IMR-90 (cell line): ENCODE measurements at regions not wholly inside any gene's neighbourhood (a gene's known extent, or its start where the extent isn't known, plus 50 kb on each side); places are given as distances from the start of the nearest gene placed in this dataset.

Experiments
- CEBPB ChIP-seq: IDR thresholded peaks from 2 replicates; pipeline ENCODE4 v1.6.1; 2012; ENCODE audit warnings: low read depth, low read length, improper control_type of control experiment
- FOS ChIP-seq: fragments of 150-350 bp; IDR thresholded peaks from 2 replicates; pipeline ENCODE4 v1.6.1; 2016; ENCODE audit warnings: low read depth, low read length
- MAFK ChIP-seq: IDR thresholded peaks from 2 replicates; pipeline ENCODE4 v1.6.1; 2012; ENCODE audit warnings: low read depth, low read length, improper control_type of control experiment
- MAZ ChIP-seq: IDR thresholded peaks from 2 replicates; pipeline ENCODE4 v1.6.1; 2012; ENCODE audit warnings: low read depth, mild to moderate bottlenecking, low read length, improper control_type of control experiment, moderate library complexity, borderline replicate concordance
- MXI1 ChIP-seq: IDR thresholded peaks from 2 replicates; pipeline ENCODE4 v1.6.1; 2012; ENCODE audit warnings: low read depth, mild to moderate bottlenecking, low read length, moderate library complexity, borderline replicate concordance
- NFE2L2 ChIP-seq: fragments of 150-350 bp; IDR thresholded peaks from 2 replicates; pipeline ENCODE4 v1.6.1; 2016; ENCODE audit warnings: low read depth, mild to moderate bottlenecking, low read length
- POLR2A ChIP-seq: IDR thresholded peaks from 2 replicates; pipeline ENCODE4 v1.6.1; 2012; ENCODE audit warnings: mild to moderate bottlenecking, low read depth, low read length
- RAD21 ChIP-seq: IDR thresholded peaks from 2 replicates; pipeline ENCODE4 v1.6.1; 2012; ENCODE audit warnings: low read length, improper control_type of control experiment
- RFX5 ChIP-seq: IDR thresholded peaks from 2 replicates; pipeline ENCODE4 v1.8.0; 2012; ENCODE audit warnings: low read depth, mild to moderate bottlenecking, low read length, moderate library complexity
- SMC3 ChIP-seq: fragments of 150-350 bp; IDR thresholded peaks from 2 replicates; pipeline ENCODE4 v1.6.1; 2016; ENCODE audit warnings: low read depth, mild to moderate bottlenecking, antibody characterized with exemption, low read length, moderate library complexity
- TF ChIP-seq, protein P1 (sequence below): conservative IDR thresholded peaks from 2 replicates; pipeline ENCODE4 v1.5.1; 2012; ENCODE audit warnings: mild to moderate bottlenecking, low read depth, low read length, improper control_type of control experiment
- TF ChIP-seq, protein P2 (sequence below): fragments of 150-350 bp; IDR thresholded peaks from 2 replicates; pipeline ENCODE4 v1.6.1; 2016; ENCODE audit warnings: low read depth, mild to moderate bottlenecking, low read length, moderate library complexity, borderline replicate concordance
- TF ChIP-seq, protein P3 (sequence below): fragments of 150-350 bp; IDR thresholded peaks from 2 replicates; pipeline ENCODE4 v1.6.1; 2017; ENCODE audit warnings: mild to moderate bottlenecking, antibody characterized with exemption, low read length, low read depth

DNA sequence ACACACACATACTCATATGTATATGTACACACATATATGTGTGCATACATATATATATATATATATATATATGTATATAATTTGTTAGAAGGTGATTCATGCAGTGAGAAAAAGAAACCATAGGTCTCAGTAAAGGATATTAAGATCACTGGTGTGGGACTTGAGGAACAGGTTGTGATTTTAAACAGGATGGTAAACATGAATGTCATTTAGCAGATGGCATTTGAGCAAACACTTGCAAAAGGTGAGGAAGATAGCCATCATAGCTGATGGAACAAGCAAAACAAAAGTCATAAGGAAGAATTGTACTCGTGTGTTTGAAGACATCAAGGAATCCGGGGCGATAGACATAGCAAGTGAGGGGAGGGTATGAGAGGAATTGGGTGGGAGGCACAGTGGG lies 784.5 kb downstream of the TSN start:
- TF ChIP-seq, protein P1, sequence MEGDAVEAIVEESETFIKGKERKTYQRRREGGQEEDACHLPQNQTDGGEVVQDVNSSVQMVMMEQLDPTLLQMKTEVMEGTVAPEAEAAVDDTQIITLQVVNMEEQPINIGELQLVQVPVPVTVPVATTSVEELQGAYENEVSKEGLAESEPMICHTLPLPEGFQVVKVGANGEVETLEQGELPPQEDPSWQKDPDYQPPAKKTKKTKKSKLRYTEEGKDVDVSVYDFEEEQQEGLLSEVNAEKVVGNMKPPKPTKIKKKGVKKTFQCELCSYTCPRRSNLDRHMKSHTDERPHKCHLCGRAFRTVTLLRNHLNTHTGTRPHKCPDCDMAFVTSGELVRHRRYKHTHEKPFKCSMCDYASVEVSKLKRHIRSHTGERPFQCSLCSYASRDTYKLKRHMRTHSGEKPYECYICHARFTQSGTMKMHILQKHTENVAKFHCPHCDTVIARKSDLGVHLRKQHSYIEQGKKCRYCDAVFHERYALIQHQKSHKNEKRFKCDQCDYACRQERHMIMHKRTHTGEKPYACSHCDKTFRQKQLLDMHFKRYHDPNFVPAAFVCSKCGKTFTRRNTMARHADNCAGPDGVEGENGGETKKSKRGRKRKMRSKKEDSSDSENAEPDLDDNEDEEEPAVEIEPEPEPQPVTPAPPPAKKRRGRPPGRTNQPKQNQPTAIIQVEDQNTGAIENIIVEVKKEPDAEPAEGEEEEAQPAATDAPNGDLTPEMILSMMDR = no peak
- TF ChIP-seq SMC3 (no peak), POLR2A (no peak), MAZ (no peak), MAFK (no peak), CEBPB (no peak), RFX5 (no peak), MXI1 (no peak), RAD21 (no peak), NFE2L2 (no peak), FOS (no peak)
- TF ChIP-seq, protein P2, sequence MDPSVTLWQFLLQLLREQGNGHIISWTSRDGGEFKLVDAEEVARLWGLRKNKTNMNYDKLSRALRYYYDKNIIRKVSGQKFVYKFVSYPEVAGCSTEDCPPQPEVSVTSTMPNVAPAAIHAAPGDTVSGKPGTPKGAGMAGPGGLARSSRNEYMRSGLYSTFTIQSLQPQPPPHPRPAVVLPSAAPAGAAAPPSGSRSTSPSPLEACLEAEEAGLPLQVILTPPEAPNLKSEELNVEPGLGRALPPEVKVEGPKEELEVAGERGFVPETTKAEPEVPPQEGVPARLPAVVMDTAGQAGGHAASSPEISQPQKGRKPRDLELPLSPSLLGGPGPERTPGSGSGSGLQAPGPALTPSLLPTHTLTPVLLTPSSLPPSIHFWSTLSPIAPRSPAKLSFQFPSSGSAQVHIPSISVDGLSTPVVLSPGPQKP = no peak
- TF ChIP-seq, protein P3, sequence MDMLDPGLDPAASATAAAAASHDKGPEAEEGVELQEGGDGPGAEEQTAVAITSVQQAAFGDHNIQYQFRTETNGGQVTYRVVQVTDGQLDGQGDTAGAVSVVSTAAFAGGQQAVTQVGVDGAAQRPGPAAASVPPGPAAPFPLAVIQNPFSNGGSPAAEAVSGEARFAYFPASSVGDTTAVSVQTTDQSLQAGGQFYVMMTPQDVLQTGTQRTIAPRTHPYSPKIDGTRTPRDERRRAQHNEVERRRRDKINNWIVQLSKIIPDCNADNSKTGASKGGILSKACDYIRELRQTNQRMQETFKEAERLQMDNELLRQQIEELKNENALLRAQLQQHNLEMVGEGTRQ = no peak
